Right atrium auricular region (tissue), 2 donors: ENCODE measurements at regions not wholly inside any gene's neighbourhood (a gene's known extent, or its start where the extent isn't known, plus 50 kb on each side); places are given as distances from the start of the nearest gene placed in this dataset.
"Not testable (repeated sequence)": the region's sequence is repeated elsewhere in the genome, so short reads cannot be mapped to it uniquely, and the experiment has no call there.

ENCODE experiments used
- DNase-seq: peaks from one replicate; pipeline ENCODE4 v3.0.0-alpha.2; 2019; ENCODE audit warnings: low spot score
- H3K27ac ChIP-seq, 2 donors: fragments of 200-600 bp; sonication (generic); 1 replicate in 1 of 2; 2 replicates in 1 of 2; pipeline ENCODE4 v1.5.1; 2016 to 2019
- H3K27me3 ChIP-seq, 2 donors: fragments of 200-600 bp; sonication (generic); one replicate each; pipeline versions ENCODE4 v1.5.1 to v1.6.0; 2017 to 2019
- H3K36me3 ChIP-seq: fragments of 200-600 bp; sonication (generic); one replicate; pipeline ENCODE4 v1.5.1; 2016
- H3K4me1 ChIP-seq, 2 donors: fragments of 200-600 bp; sonication (generic); one replicate each; pipeline versions ENCODE4 v1.5.1 to v1.6.0; 2017 to 2019
- H3K4me3 ChIP-seq, 2 donors: fragments of 200-600 bp; sonication (generic); 1 replicate in 1 of 2; 2 replicates in 1 of 2; pipeline ENCODE4 v1.5.1; 2017 to 2019; ENCODE audit warnings: mild to moderate bottlenecking in 1 of 2, moderate library complexity in 1 of 2
- H3K9me3 ChIP-seq, 2 donors: fragments of 200-600 bp; sonication (generic); one replicate each; pipeline ENCODE4 v1.5.1; 2019
- CTCF ChIP-seq, 2 donors: fragments of 200-600 bp; sonication (generic); IDR thresholded peaks; one replicate each; pipeline ENCODE4 v1.5.1; 2019; ENCODE audit warnings: antibody characterized with exemption in 2 of 2

- Histone ChIP-seq H3K9me3 (no peaks in the 10 kb centered on the region), H3K27me3 (no peaks in the 10 kb centered on the region), H3K4me3 (no peak overlapping the region), H3K4me1 (no peaks in the 10 kb centered on the region), H3K36me3 (no peaks in the 10 kb centered on the region), H3K27ac (no peak overlapping the region)
- TF ChIP-seq CTCF (IDR thresholded peaks at IDR 0.05), result no peak
- no peak for DNase-seq
Measured at GRCh38 chrX:13452283-13452682, 117.1 kb upstream of the EGFL6 start.

- no peak overlapping the region for H3K4me3 ChIP-seq
- no peaks in the 10 kb centered on the region for H3K36me3 ChIP-seq
- H3K4me1 ChIP-seq, result no peaks in the 10 kb centered on the region
- no peak for TF ChIP-seq CTCF (IDR thresholded peaks at IDR 0.05)
- peaks cover 0 to 10% of the 10 kb centered on the region in 2 donors for H3K9me3 ChIP-seq
- H3K27ac ChIP-seq, result no peak overlapping the region
- DNase-seq, result no peak
- H3K27me3 ChIP-seq, result no peaks in the 10 kb centered on the region
Measured at GRCh38 chrX:13449441-13449840, 120.0 kb upstream of the EGFL6 start.

GRCh38 chrX:13448941-13449340 lies 120.5 kb upstream of the EGFL6 start:
- Histone ChIP-seq H3K4me1 (no peaks in the 10 kb centered on the region), H3K4me3 (no peak overlapping the region), H3K27me3 (no peaks in the 10 kb centered on the region), H3K9me3 (peaks cover 0 to 11% of the 10 kb centered on the region in 2 donors), H3K27ac (no peak overlapping the region), H3K36me3 (no peaks in the 10 kb centered on the region)
- no peak for DNase-seq
- no peak for TF ChIP-seq CTCF (IDR thresholded peaks at IDR 0.05)

GRCh38 chrX:13441608-13442007 lies 121.8 kb upstream of the ATXN3L start:
- H3K4me3 ChIP-seq, H3K27me3 ChIP-seq, H3K27ac ChIP-seq, DNase-seq, H3K4me1 ChIP-seq, H3K36me3 ChIP-seq: not testable (repeated sequence)
- H3K9me3 ChIP-seq, result peaks cover 0 to 11% of the 10 kb centered on the region in 2 donors

GRCh38 chrX:13440176-13440575 lies 120.3 kb upstream of the ATXN3L start:
- Histone ChIP-seq H3K4me1 (no peaks in the 10 kb centered on the region), H3K27me3 (no peaks in the 10 kb centered on the region), H3K27ac (no peak overlapping the region), H3K36me3 (no peaks in the 10 kb centered on the region), H3K9me3 (peaks cover 0 to 8% of the 10 kb centered on the region in 2 donors), H3K4me3 (no peak overlapping the region)
- no peak for DNase-seq
- TF ChIP-seq CTCF (IDR thresholded peaks at IDR 0.05), result no peak

GRCh38 chrX:13433298-13433605 lies 113.4 kb upstream of the ATXN3L start:
- Histone ChIP-seq H3K36me3 (no peaks in the 10 kb centered on the region), H3K4me3 (no peak overlapping the region), H3K27ac (peak overlapping the region in 1 of 2 donors; percentile 52), H3K9me3 (no peaks in the 10 kb centered on the region), H3K4me1 (peaks cover 0 to 11% of the 10 kb centered on the region in 2 donors), H3K27me3 (no peaks in the 10 kb centered on the region)
- TF ChIP-seq CTCF (IDR thresholded peaks at IDR 0.05), result no peak
- no peak for DNase-seq
